ENCODE measurements at regions not wholly inside any gene's neighbourhood (a gene's known extent, or its start where the extent isn't known, plus 50 kb on each side); places are given as distances from the start of the nearest gene placed in this dataset.

GRCh38 chr4:187424636-187425035 lies 570.9 kb upstream of the ZFP42 start:
- ChIA-PET POLR2A (no interaction called here), CTCF (no interaction called here)

- POLR2A ChIA-PET: no interaction called here
These were observed 569.1 kb upstream of the ZFP42 start for GRCh38 chr4:187426511-187426910.

GRCh38 chr4:187432310-187432709 lies 563.3 kb upstream of the ZFP42 start:
- POLR2A ChIA-PET: no interaction called here

More at GRCh38 chr4:187426511-187426910, 569.1 kb upstream of the ZFP42 start:
- CTCF ChIA-PET: no interaction called here

GRCh38 chr4:187433141-187433540 lies 562.4 kb upstream of the ZFP42 start:
- ChIA-PET CTCF (no interaction called here), POLR2A (no interaction called here)

More at GRCh38 chr4:187432310-187432709, 563.3 kb upstream of the ZFP42 start:
- CTCF ChIA-PET: interaction anchor here (0.6 kb wide), 1 partner anchor 370 kb away, joined by 4 read pairs; no protein-coding TSS in a partner anchor

- ChIA-PET CTCF (no interaction called here), POLR2A (no interaction called here)
These were observed 559.3 kb upstream of the ZFP42 start for GRCh38 chr4:187436251-187436650.

GRCh38 chr4:187444061-187444460 lies 551.5 kb upstream of the ZFP42 start:
- CTCF ChIA-PET: no interaction called here
- POLR2A ChIA-PET: no interaction called here

- CTCF ChIA-PET: no interaction called here
These were observed 545.9 kb upstream of the ZFP42 start for GRCh38 chr4:187449702-187450101.

GRCh38 chr4:187451776-187452175 lies 543.8 kb upstream of the ZFP42 start:
- ChIA-PET CTCF (no interaction called here), POLR2A (no interaction called here)

More at GRCh38 chr4:187449702-187450101, 545.9 kb upstream of the ZFP42 start:
- POLR2A ChIA-PET: no interaction called here

- ChIA-PET POLR2A (no interaction called here), CTCF (interaction anchor here (1.2 kb wide), 1 partner anchor 50 kb away, joined by 3 read pairs; no protein-coding TSS in a partner anchor)
These were observed 535.6 kb upstream of the ZFP42 start for GRCh38 chr4:187460016-187460415.

GRCh38 chr4:187464573-187464972 lies 531.0 kb upstream of the ZFP42 start:
- CTCF ChIA-PET: no interaction called here

GRCh38 chr4:187467224-187467623 lies 528.3 kb upstream of the ZFP42 start:
- ChIA-PET CTCF (interaction anchor here (0.5 kb wide), 1 partner anchor 1477 kb away, joined by 3 read pairs; no protein-coding TSS in a partner anchor), POLR2A (no interaction called here)

More at GRCh38 chr4:187464573-187464972, 531.0 kb upstream of the ZFP42 start:
- POLR2A ChIA-PET: no interaction called here

GRCh38 chr4:187469627-187470026 lies 525.9 kb upstream of the ZFP42 start:
- POLR2A ChIA-PET: no interaction called here
- CTCF ChIA-PET: no interaction called here

GRCh38 chr4:187470061-187470460 lies 525.5 kb upstream of the ZFP42 start:
- POLR2A ChIA-PET: no interaction called here
- CTCF ChIA-PET: no interaction called here

- CTCF ChIA-PET: no interaction called here
- POLR2A ChIA-PET: no interaction called here
These were observed 521.3 kb upstream of the ZFP42 start for GRCh38 chr4:187474238-187474637.

GRCh38 chr4:187475901-187476300 lies 519.7 kb upstream of the ZFP42 start:
- ChIA-PET CTCF (no interaction called here), POLR2A (no interaction called here)

- CTCF ChIA-PET: no interaction called here
- POLR2A ChIA-PET: no interaction called here
These were observed 518.3 kb upstream of the ZFP42 start for GRCh38 chr4:187477224-187477623.

GRCh38 chr4:187478292-187479140 lies 517.1 kb upstream of the ZFP42 start:
- CTCF ChIA-PET: no interaction called here
- POLR2A ChIA-PET: no interaction called here

GRCh38 chr4:187479511-187479910 lies 516.1 kb upstream of the ZFP42 start:
- CTCF ChIA-PET: no interaction called here

GRCh38 chr4:187480146-187481145 lies 515.1 kb upstream of the ZFP42 start:
- ChIA-PET POLR2A (no interaction called here), CTCF (no interaction called here)

More at GRCh38 chr4:187479511-187479910, 516.1 kb upstream of the ZFP42 start:
- POLR2A ChIA-PET: no interaction called here

GRCh38 chr4:187484186-187484585 lies 511.4 kb upstream of the ZFP42 start:
- ChIA-PET CTCF (no interaction called here), POLR2A (no interaction called here)

- ChIA-PET POLR2A (no interaction called here), CTCF (no interaction called here)
These were observed 509.9 kb upstream of the ZFP42 start for GRCh38 chr4:187485676-187486075.

Data from activated CD8-positive, alpha-beta memory T cell treated with anti-CD3 and anti-CD28 coated beads for 36 hours (primary cell).